GM18498 (cell line): ENCODE measurements at regions not wholly inside any gene's neighbourhood (a gene's known extent, or its start where the extent isn't known, plus 50 kb on each side); places are given as distances from the start of the nearest gene placed in this dataset.

Experiments
- ATAC-seq: cut with Tn5 transposase; IDR thresholded peaks from one replicate; pipeline ENCODE4 v1.9.1; 2021; ENCODE audit warnings: mild to moderate bottlenecking, moderate library complexity; ENCODE audit not compliant: unreplicated experiment

DNA sequence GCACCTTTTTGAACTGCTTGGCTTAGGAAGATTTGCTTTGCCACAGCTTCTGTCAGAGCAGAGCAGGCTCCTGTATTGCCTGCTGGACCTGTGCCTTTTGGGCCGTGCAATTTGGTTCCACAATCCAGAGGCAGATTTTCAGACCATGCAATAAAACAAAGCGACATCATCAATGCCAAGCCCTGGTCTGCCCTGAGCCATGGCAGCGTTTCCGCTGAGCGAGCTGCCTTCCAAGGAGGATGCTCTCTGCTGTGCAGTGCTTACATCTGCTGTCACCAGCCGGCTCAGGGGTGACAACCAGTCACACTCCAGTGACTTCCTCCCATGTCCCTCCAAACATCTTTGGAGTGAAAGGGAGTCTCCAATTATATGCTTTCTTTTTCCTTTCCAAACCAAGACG, 282.2 kb downstream of the CDH26 start:
- no peak for ATAC-seq

- ATAC-seq: no peak
Observed at GRCh38 chr20:60240986-60241385, 282.8 kb downstream of the CDH26 start.

DNA sequence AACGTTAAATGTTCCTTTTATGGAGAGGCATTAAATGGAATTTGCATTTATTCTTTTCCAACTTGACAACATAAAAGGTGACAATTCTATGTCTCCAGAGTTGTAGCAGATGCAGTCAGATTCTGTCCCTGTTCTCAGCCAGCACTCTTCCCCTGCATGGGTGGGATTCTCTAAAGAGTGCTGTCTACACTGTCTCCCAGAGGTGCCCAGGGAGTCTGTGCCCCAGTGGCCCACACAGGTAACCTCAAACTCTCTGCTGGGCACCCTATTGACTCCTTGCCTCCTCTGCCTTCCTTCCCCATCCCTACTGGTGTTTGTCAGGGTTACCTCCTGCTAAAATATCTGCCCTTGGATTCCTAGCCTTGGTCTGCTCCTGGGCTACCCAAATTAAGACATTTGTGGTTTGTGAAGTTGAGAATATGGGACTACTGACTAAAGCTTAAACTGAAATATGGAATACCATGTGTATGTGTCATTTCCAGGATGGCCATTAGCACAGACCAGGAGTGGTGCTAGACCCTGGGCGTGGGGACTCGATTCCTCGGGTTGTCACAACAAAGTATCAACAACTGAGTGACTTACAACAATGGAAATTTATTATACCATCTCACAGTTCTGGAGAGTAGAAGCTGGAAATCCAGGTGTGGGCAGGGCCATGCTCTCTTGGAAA, 284.7 kb downstream of the CDH26 start:
- no peak for ATAC-seq

DNA sequence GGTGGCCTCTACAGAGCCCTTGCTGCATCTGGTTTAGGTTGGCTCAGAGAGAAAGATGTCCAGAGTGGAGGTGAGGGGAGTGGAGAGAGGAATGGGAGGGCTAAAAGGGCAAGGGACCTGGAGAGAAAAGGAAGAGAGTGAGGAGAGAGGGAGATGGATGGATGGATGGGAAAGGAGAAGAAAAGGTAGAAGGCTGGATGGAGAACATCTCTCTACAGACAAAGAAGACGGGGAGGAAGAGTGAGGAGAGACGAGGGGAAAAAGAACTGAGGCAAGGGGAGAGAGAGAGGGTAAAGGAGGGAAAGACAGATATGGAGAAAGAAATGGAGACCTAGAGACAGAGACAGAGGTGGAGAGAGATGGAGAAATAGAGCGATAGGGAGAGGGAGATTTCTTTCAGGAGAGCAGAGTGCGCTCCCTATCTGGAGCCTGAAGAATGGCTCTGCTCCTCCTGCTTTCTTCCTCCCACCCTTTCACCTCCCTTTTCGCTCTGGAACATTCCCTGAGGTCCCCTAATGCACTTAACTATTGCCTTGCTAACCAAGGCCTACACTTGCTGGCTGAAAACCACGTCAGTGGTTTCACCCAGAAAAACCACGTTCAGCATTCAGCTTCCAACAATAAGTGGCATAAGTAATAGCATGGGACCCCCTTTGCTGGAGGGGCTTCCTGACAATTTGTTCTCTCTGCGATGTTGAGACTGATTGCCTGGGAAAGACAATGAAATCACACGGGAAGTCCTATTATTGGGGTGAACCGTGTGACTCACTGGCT, 286.3 kb downstream of the CDH26 start:
- no peak for ATAC-seq

DNA sequence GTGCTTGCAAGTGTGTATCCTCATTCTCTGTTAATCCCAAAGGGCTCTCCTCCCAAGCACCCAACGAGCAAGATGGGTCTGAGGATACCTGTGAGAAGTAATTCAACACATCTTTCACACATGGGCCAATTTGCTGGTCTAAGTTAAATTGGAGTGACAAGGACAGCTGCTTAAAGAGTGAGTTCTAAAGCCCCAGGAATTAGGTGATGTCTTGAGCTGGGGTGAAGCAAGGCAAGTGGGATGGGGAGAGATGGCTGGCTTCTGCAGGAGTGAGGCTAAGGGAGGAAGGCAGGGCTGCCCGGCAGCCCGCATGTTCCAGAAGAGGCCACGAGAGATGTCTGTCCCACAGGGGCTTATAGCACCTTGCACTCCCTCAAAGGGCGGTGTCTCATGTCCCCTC, 288.5 kb downstream of the CDH26 start:
- no peak for ATAC-seq

DNA sequence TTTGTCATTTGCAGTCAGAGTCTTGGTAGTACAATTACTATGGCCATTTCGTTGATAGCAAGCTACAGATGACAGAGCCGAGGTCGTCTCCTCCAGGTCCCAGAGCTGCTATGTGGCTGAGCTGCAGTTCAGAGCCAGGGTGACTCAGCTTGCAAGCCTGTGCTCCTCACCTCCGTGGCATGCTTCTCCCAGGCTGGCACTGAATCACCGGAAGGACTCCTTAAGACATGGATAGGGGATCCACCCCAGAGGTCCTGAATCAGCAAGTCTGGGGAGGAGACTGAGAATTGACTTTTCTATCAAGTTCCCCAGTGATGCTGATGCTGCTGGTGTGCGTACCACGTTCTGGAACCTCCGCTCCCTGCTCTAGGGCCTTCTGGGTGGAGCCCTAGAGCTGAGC, 291.2 kb downstream of the CDH26 start:
- ATAC-seq: no peak

GRCh38 chr20:60250251-60250650, 292.0 kb downstream of the CDH26 start:
- no peak for ATAC-seq

- no peak for ATAC-seq
Observed at GRCh38 chr20:60252866-60253265, 294.6 kb downstream of the CDH26 start.

GRCh38 chr20:60253471-60253870, 295.2 kb downstream of the CDH26 start:
- no peak for ATAC-seq

- ATAC-seq: no peak
Observed at GRCh38 chr20:60254901-60255411, 296.7 kb downstream of the CDH26 start.

GRCh38 chr20:60255415-60255814, 297.2 kb downstream of the CDH26 start:
- ATAC-seq: no peak

DNA sequence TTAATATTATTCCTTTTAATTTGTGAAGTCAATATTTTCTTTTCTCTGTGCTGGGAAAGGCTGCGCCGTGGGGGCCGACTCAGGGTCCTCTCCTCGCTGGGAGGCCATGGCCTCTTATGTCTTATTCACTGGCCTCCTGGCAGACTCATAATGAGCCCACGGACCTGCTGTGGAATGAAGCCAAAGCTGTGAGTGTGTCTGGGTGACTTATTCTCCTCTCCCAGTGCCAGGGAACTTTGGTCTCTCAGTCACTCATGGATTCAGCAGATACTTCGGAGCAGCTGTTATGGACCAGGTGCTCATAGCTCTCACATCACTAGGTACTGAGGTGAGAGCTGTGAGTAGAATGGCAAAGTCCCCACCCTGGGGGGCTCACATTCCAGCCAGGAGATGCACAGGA, 297.6 kb downstream of the CDH26 start:
- ATAC-seq: no peak

- ATAC-seq: no peak
Observed at GRCh38 chr20:60256811-60257210, 298.6 kb downstream of the CDH26 start.

DNA sequence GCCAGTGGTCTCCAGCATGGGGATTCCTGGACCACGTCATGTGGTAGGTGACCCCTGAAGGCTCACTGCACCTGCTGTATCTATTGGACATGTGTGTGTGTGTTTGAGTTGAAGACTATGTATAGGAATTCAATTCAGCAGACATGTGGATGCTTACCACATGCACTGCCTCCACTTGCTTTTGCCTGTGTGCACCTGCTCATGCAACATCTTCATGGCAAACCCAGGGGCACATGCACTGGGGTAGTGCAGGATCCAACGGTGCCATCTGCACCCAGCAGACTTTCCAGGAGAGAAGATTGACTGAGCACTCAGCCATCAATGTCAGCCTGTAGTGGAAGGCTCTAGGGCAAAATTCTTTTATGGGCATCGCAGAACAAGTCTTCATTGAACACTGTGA, 299.4 kb downstream of the CDH26 start:
- ATAC-seq: no peak

DNA sequence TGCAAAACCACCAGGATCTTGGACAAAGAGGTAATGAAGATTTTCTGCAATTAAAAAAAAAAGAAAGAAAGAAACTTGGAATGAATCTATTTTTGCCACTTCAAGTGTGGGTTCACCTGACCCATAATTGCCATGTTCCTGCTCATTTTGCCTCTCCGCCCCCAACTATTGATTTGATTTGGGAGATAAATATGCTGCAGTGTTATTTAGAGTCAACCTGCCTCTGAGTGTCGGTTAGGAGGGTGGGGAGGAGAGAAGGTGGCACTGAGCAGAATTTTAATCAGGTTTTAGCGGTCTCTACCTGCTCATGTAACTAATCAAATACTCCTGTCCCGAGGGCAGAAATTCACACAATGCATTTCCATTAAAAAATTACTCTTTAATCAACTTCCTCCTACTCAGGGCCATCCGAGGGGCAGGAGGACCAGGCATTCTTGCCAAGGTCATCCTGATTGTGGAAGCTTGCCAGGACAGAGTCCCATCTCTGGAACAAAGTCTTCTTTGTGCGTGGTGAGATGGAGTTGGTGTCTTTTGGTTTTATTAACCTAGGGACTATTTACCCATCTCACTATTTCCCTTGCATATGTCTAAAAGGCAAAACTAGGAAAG, 300.1 kb downstream of the CDH26 start:
- no peak for ATAC-seq

GRCh38 chr20:60261333-60261732, 303.1 kb downstream of the CDH26 start:
- no peak for ATAC-seq

DNA sequence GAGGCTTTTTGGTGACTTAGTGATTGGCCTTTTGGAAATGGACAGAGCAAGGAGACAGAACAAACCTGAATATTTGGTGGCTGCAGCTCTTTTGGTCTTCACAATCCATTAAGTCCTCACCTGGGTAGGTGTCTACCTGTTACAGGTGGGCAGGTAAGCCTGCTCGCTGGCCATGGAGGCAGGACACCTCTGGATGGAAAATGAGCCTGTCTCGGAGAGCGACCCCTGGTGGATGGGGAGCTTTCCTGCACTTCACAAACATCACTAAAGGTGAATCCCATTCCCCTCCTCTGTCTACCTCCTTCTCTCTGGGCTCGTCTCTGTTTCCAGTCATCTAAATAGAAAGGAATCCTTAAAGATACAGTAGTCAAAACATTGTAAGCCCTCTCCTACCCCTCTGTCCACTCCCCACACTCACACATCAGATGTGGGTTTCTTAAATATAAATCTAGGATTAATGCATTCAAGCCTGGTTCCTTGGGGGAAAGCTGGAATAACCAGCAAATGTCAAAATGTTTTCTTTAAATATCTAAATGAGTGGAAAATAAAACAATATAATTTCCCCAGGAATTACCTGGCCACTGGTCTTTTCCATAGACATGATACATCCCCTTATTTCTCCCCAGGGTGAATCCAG, 304.9 kb downstream of the CDH26 start:
- ATAC-seq: no peak

GRCh38 chr20:60263725-60264709, 305.8 kb downstream of the CDH26 start:
- no peak for ATAC-seq

- no peak for ATAC-seq
Observed at GRCh38 chr20:60266177-60266823, 308.1 kb downstream of the CDH26 start.

DNA sequence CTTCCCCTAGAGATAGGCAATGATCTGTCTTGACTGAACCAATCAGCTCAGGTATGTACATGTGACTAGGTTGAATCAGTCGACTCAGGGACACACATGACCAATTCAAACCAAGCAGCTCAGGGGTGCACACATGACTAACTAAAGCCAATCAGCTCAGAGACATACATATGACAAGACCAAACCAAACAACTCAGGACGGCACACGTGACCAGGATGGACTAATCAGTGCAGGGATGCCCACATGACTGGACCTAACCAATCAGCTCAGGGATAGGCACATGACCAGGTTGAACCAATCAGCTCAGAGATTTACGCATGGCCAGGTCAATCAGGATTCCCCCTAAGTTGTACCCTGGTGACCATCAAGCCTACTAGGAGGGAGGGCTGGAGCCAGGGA, 310.3 kb downstream of the CDH26 start:
- ATAC-seq: no peak
